WI38 (cell line): ENCODE measurements at regions not wholly inside any gene's neighbourhood (a gene's known extent, or its start where the extent isn't known, plus 50 kb on each side); places are given as distances from the start of the nearest gene placed in this dataset.

ENCODE experiments used
- H3K4me3 ChIP-seq: 2 replicates; pipeline ENCODE4 v1.5.1; 2011; ENCODE audit warnings: low read depth, mild to moderate bottlenecking, control low read depth, low read length
- TF ChIP-seq, protein P1 (sequence below): IDR thresholded peaks from 2 replicates; pipeline ENCODE4 v1.5.1; 2012; ENCODE audit warnings: low read depth, mild to moderate bottlenecking, control low read depth, low read length

DNA sequence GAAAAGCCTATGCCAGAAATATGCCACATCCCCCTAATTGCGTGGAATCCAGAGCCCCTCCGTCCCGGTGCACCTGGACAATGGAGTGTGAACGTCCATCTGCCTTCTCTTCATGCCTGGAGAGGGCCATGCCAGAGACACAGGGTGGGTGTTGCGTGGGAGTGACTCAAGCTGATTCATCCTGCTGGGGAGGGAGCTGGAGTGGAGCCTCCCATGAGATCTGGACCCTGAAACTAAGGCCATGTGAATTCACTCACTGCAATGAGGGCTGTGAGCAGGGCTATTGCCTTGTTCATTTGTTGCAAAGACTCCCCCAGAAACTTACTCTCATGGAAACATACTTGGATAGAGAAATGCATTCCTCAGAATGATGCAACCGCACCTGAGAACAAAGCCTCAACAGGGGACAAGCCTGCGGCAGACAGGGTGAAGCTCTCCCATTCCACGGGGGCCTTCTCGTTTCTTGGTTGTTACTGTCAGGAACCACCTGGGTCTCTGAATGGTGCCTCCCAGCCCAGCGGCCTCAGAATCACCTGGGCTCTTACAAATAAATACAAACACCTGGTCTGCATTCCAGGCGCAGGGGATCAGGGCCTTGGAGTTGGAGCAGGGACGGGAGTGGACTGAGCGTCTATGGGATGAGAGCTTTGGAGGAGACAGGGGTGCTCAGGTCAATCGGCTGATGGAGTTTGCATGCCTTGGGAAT, 1031.2 kb downstream of the BRD1 start:
- TF ChIP-seq, protein P1, sequence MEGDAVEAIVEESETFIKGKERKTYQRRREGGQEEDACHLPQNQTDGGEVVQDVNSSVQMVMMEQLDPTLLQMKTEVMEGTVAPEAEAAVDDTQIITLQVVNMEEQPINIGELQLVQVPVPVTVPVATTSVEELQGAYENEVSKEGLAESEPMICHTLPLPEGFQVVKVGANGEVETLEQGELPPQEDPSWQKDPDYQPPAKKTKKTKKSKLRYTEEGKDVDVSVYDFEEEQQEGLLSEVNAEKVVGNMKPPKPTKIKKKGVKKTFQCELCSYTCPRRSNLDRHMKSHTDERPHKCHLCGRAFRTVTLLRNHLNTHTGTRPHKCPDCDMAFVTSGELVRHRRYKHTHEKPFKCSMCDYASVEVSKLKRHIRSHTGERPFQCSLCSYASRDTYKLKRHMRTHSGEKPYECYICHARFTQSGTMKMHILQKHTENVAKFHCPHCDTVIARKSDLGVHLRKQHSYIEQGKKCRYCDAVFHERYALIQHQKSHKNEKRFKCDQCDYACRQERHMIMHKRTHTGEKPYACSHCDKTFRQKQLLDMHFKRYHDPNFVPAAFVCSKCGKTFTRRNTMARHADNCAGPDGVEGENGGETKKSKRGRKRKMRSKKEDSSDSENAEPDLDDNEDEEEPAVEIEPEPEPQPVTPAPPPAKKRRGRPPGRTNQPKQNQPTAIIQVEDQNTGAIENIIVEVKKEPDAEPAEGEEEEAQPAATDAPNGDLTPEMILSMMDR: no peak
- H3K4me3 ChIP-seq: no peak overlapping the region

DNA sequence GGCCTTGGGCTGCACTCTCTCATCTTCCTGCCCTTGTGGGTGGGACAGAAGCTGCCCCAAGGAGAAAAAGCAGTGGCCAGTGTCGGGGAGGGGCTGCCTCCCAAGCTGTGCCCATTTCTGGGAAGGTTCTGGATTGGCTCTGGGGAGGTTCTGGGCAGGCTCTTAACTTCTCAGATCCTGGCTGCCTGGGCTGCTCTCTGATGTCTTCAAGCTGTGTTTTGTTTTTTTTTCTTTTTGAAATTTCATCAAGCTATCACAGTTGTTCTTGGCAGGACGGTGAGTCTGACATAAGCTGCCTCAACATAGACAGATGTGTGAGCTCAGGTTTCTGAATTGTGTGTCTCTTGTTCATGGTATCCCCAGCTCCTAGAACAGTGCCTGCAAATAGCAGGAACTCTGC, 1032.0 kb downstream of the BRD1 start:
- TF ChIP-seq, protein P1: no peak
- no peak overlapping the region for H3K4me3 ChIP-seq

DNA sequence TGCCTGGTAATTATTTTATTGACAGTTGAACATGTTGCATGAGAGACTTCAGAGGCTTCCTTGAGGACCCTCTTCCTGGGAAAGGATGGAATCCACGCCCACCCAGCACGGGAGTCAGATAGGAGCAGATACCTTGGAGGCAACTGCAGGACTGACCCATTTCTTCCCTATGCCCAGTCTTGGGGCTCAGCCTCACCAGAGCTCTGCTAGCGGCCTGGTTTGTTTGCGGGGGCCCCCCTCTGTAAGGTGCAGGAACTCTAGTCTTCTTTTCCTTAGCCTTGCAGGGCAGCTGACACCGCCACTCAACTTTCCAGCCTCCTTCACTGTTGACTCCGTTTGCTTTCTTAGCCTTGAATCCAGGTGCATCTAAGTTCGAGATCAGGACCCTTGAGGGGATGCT, 1032.8 kb downstream of the BRD1 start:
- TF ChIP-seq, protein P1: no peak
- no peak overlapping the region for H3K4me3 ChIP-seq

DNA sequence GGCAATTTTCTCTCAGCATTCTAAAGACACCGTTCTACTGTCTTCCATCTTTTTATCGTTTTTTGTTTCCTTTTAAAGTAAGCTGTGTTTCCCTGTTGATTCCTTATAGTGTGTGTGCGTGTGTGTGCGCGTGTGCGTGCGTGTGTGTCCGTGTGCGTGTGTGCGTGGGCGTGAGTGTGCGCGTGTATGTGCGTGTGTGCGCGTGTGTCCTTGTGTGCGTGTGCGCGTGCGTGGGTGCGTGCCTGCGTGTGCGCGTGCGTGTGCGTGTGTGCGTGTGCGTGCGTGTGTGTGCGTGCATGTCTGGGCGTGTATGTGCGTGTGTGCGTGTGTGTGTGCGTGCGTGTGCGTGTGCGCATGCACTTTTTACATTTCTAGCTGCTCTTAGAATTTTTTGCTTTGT, 1033.7 kb downstream of the BRD1 start:
- no peak overlapping the region for H3K4me3 ChIP-seq
- TF ChIP-seq, protein P1: no peak

DNA sequence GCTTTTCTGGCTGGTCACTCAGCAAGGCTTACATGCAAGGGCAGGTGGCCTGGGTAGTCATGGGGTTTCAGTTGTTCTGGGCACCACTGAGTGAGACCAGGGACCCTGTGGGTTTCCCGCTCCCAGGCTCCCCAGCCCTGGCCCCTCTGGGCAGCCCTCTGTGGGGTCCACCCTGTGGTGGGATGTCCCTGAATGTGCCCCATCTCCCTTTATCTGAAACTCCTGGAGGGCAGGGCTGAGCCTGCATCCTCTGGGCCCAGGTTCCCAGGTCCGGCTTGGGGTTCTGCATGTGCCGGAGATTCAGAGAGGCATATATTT, 1041.0 kb downstream of the BRD1 start:
- TF ChIP-seq, protein P1: no peak
- H3K4me3 ChIP-seq: no peak overlapping the region

DNA sequence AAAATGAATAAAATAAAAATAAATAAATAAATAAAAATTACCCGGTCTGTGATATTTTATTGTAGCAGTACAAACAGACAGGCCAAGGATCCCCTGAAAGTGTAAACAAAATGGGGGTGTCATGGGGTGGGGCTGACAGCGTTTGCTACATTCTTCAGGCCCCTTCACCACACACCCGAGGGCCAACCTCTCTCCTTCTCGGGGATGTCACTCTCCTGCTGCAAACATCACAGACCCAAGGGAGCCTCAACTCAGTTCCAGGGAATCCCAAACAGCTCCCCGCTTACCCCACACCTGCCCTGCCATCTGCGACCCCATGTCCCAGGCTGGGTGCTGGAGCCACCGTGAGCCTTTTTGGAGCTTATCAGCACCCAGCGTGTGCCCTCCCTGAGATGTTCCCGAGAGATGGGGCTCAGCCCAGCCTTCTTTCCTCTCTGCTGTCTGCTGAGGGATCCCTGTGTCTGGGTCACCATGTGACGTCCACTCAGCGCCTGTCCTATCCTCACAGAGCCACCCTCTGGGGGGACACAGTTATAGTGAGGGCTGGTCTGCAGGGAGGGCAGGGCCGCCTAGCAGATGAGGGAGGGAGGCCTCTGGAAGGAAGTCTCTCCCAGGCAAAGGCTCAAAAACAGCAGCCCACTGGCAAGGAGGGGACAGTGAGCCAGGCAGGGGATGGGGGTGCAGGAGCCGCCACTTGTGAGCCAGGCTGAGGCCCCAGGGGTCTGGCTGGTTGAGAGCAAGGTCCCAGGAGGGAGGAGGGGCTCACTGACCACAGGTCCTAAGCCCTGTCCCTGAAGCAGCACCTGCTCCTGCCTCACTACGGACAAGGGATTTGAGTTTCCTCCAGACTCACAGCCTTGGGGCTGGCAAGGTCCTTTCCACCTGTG, 1041.6 kb downstream of the BRD1 start:
- TF ChIP-seq, protein P1: no peak
- H3K4me3 ChIP-seq: no peak overlapping the region
